ENCODE measurements at regions not wholly inside any gene's neighbourhood (a gene's known extent, or its start where the extent isn't known, plus 50 kb on each side); places are given as distances from the start of the nearest gene placed in this dataset.

DNA sequence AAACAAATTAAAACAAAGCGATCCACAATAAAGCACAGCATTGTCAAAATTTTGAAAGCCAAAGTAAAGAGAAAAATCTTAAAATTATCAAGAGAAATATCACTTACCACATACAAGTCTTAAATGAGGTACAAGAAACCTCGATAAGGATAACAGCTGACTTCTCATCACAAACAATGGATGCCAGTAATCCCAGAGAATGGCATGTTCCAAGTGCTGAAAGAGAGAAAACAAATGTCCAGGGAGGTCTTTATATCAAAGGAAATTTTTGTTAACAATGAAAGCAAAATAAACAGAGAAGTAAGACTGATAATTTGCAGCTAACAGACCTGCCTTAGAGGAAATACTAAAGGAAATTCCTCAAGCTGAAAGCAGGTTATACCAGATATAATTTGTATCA, 460.4 kb upstream of the HS3ST1 start:
- Histone ChIP-seq H3K4me3 (ENCODE audit: low read depth, low read length) (no peak overlapping the region), H3K9me3 (ENCODE audit: control insufficient read depth, insufficient read depth, low read depth, low read length) (no peaks in the 10 kb centered on the region), H3K36me3 (ENCODE audit: control insufficient read depth in 2 of 2, insufficient read depth in 1 of 2, low read length in 2 of 2) (no peaks in the 10 kb centered on the region), H3K4me1 (ENCODE audit: control insufficient read depth, insufficient read depth, low read length) (no peaks in the 10 kb centered on the region), H3K27ac (ENCODE audit: extremely low read depth, low read depth, low read length) (no peak overlapping the region)
- TF ChIP-seq YY2 (tag by site-specific recombination; IDR thresholded peaks at IDR 0.05), result no peak
- no peak for TF ChIP-seq ZNF521 (tag by site-specific recombination; IDR thresholded peaks at IDR 0.05)
- TF ChIP-seq ZNF600 (tag by site-specific recombination; IDR thresholded peaks at IDR 0.05), result no peak
- TF ChIP-seq EGR2 (tag by site-specific recombination; IDR thresholded peaks at IDR 0.05; ENCODE audit: low read depth), result no peak
- no peak for TF ChIP-seq ZNF354C (tag by site-specific recombination; IDR thresholded peaks at IDR 0.05; ENCODE audit: borderline replicate concordance, low read depth)
- TF ChIP-seq, protein P1, sequence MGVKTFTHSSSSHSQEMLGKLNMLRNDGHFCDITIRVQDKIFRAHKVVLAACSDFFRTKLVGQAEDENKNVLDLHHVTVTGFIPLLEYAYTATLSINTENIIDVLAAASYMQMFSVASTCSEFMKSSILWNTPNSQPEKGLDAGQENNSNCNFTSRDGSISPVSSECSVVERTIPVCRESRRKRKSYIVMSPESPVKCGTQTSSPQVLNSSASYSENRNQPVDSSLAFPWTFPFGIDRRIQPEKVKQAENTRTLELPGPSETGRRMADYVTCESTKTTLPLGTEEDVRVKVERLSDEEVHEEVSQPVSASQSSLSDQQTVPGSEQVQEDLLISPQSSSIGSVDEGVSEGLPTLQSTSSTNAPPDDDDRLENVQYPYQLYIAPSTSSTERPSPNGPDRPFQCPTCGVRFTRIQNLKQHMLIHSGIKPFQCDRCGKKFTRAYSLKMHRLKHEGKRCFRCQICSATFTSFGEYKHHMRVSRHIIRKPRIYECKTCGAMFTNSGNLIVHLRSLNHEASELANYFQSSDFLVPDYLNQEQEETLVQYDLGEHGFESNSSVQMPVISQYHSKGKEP (tag by site-specific recombination; IDR thresholded peaks at IDR 0.05), result no peak
- no peak for TF ChIP-seq ZNF837 (tag by site-specific recombination; IDR thresholded peaks at IDR 0.05)
- no peak for TF ChIP-seq ZNF223 (tag by site-specific recombination; IDR thresholded peaks at IDR 0.05)
- no peak for TF ChIP-seq ZNF266 (tag by site-specific recombination; IDR thresholded peaks at IDR 0.05; ENCODE audit: low read depth)
- TF ChIP-seq ZNF350 (tag by site-specific recombination; IDR thresholded peaks at IDR 0.05), result no peak
- ChIA-PET CTCF (interaction anchor here (1.0 kb wide), 1 partner anchor 123 kb away, joined by 3 read pairs; no protein-coding TSS in a partner anchor), POLR2A (no interaction called here)

DNA sequence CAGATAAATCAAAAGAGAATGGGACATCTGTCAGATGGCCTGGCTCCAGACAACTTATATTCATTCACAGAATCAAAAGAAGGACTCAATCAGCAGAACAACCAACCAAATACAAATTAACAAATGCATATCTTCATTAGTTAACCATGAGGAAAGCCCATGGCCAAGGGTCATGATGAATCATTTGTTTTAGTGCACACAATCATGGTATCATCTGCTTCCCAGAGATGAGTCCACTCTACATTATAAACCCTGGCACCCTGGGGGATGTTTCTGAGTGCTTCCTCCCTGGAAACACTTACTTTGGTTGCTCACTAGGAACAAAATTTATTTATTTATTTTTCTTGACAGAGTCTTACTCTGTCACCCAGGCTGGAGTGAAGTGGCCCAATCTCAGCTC, 453.3 kb upstream of the HS3ST1 start:
- Histone ChIP-seq H3K4me3 (ENCODE audit: low read depth, low read length) (no peak overlapping the region), H3K9me3 (ENCODE audit: control insufficient read depth, insufficient read depth, low read depth, low read length) (no peaks in the 10 kb centered on the region), H3K36me3 (ENCODE audit: control insufficient read depth in 2 of 2, insufficient read depth in 1 of 2, low read length in 2 of 2) (no peaks in the 10 kb centered on the region), H3K27ac (ENCODE audit: extremely low read depth, low read depth, low read length) (no peak overlapping the region), H3K4me1 (ENCODE audit: control insufficient read depth, insufficient read depth, low read length) (no peaks in the 10 kb centered on the region)
- CTCF ChIA-PET, result no interaction called here
- TF ChIP-seq ZNF707 (tag by site-specific recombination; IDR thresholded peaks at IDR 0.05) (no peak), ZNF302 (tag by site-specific recombination; IDR thresholded peaks at IDR 0.05; ENCODE audit: low read depth) (no peak), ZNF155 (tag by site-specific recombination; IDR thresholded peaks at IDR 0.05) (no peak), ZNF549 (tag by site-specific recombination; IDR thresholded peaks at IDR 0.05) (no peak), ZNF677 (tag by site-specific recombination; IDR thresholded peaks at IDR 0.05) (no peak), ZNF23 (tag by site-specific recombination; IDR thresholded peaks at IDR 0.05; ENCODE audit: borderline replicate concordance) (no peak), ZNF76 (tag by site-specific recombination; IDR thresholded peaks at IDR 0.05; ENCODE audit: borderline replicate concordance, low read depth) (no peak), ZNF184 (tag by site-specific recombination; IDR thresholded peaks at IDR 0.05) (no peak), ZFP69B (tag by site-specific recombination; IDR thresholded peaks at IDR 0.05) (no peak), ZXDB (tag by site-specific recombination; IDR thresholded peaks at IDR 0.05) (no peak), ZNF433 (tag by site-specific recombination; IDR thresholded peaks at IDR 0.05; ENCODE audit: low read depth) (no peak), ZNF626 (tag by site-specific recombination; IDR thresholded peaks at IDR 0.05) (no peak)
- TF ChIP-seq, protein P2, sequence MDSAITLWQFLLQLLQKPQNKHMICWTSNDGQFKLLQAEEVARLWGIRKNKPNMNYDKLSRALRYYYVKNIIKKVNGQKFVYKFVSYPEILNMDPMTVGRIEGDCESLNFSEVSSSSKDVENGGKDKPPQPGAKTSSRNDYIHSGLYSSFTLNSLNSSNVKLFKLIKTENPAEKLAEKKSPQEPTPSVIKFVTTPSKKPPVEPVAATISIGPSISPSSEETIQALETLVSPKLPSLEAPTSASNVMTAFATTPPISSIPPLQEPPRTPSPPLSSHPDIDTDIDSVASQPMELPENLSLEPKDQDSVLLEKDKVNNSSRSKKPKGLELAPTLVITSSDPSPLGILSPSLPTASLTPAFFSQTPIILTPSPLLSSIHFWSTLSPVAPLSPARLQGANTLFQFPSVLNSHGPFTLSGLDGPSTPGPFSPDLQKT (IDR thresholded peaks at IDR 0.05; ENCODE audit: borderline replicate concordance, low read depth, low read length), result no peak
- TF ChIP-seq, protein P3, sequence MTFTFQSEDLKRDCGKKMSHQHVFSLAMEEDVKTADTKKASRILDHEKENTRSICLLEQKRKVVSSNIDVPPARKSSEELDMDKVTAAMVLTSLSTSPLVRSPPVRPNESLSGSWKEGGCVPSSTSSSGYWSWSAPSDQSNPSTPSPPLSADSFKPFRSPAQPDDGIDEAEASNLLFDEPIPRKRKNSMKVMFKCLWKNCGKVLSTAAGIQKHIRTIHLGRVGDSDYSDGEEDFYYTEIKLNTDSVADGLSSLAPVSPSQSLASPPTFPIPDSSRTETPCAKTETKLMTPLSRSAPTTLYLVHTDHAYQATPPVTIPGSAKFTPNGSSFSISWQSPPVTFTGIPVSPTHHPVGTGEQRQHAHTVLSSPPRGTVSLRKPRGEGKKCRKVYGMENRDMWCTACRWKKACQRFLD (tag by site-specific recombination; IDR thresholded peaks at IDR 0.05), result no peak
- TF ChIP-seq, protein P4, sequence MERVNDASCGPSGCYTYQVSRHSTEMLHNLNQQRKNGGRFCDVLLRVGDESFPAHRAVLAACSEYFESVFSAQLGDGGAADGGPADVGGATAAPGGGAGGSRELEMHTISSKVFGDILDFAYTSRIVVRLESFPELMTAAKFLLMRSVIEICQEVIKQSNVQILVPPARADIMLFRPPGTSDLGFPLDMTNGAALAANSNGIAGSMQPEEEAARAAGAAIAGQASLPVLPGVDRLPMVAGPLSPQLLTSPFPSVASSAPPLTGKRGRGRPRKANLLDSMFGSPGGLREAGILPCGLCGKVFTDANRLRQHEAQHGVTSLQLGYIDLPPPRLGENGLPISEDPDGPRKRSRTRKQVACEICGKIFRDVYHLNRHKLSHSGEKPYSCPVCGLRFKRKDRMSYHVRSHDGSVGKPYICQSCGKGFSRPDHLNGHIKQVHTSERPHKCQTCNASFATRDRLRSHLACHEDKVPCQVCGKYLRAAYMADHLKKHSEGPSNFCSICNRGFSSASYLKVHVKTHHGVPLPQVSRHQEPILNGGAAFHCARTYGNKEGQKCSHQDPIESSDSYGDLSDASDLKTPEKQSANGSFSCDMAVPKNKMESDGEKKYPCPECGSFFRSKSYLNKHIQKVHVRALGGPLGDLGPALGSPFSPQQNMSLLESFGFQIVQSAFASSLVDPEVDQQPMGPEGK (tag by site-specific recombination; IDR thresholded peaks at IDR 0.05), result no peak
- TF ChIP-seq, protein P5, sequence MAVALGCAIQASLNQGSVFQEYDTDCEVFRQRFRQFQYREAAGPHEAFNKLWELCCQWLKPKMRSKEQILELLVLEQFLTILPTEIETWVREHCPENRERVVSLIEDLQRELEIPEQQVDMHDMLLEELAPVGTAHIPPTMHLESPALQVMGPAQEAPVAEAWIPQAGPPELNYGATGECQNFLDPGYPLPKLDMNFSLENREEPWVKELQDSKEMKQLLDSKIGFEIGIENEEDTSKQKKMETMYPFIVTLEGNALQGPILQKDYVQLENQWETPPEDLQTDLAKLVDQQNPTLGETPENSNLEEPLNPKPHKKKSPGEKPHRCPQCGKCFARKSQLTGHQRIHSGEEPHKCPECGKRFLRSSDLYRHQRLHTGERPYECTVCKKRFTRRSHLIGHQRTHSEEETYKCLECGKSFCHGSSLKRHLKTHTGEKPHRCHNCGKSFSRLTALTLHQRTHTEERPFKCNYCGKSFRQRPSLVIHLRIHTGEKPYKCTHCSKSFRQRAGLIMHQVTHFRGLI (tag by site-specific recombination; IDR thresholded peaks at IDR 0.05), result no peak
- POLR2A ChIA-PET, result no interaction called here
